ENCODE measurements at regions not wholly inside any gene's neighbourhood (a gene's known extent, or its start where the extent isn't known, plus 50 kb on each side); places are given as distances from the start of the nearest gene placed in this dataset.

GRCh38 chr1:219420913-219421312, 192.0 kb downstream of the ZC3H11B start:
- TF ChIP-seq CTCF (IDR thresholded peaks at IDR 0.05 in 2 of 3, conservative IDR thresholded peaks at IDR 0.05 in 1 of 3; ENCODE audit: borderline replicate concordance in 1 of 3, insufficient read depth in 1 of 3, low read depth in 2 of 3, low read length in 2 of 3) (no peak), CEBPB (IDR thresholded peaks at IDR 0.05; ENCODE audit: low read depth) (no peak)

All from HCT116 (cell line).